GM13976 (cell line): ENCODE measurements at regions not wholly inside any gene's neighbourhood (a gene's known extent, or its start where the extent isn't known, plus 50 kb on each side); places are given as distances from the start of the nearest gene placed in this dataset.

Experiments used
- DNase-seq: peaks from one replicate; pipeline ENCODE4 v3.0.0; 2012; ENCODE audit warnings: low spot score
- in situ Hi-C: fragments of 300-500 bp; cut with MboI; formaldehyde crosslinking; loops from one replicate; pipeline ENCODE4 v1.12.0; 2022; ENCODE audit warnings: low sequenced_read_pairs, mixed read lengths, inconsistent platforms; ENCODE audit not compliant: unreplicated experiment
- TF ChIP-seq, protein P1 (sequence below): IDR thresholded peaks from 2 replicates; pipeline ENCODE4 v1.5.1; 2012; ENCODE audit warnings: borderline replicate concordance, mild to moderate bottlenecking; ENCODE audit not compliant: insufficient read depth; ENCODE audit errors: extremely low read depth, missing control alignments, control extremely low read depth

DNA sequence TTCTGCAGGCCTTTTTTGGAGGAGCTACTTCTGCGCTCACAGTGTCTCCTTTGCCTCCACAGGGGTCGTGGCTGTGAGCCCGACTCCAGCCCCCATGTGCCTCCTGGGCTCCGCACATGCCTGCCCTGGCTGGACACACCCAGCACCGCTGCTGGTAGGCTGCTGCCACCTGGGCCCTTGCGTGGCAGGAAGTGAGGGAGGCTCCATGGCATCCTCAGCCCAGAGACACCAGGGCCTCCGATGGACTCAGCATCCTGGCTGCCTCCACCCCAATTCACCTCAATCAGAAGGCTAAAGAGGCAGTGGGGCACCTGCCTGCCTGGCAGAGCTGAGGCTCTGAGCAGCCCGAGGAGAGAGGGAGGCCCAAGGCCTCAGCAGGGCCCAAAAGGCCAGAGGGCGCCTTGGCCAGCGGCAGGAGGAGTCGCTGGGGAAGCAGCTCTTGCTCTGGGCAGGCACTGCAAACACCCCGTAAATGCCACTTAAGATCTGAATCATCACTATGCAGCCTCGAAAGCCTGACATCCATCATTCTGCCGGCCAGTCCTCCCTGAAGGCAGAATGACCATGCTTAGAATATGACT is 68.3 kb upstream of the OTOS start:
- in situ Hi-C loops: no loop called here
- TF ChIP-seq, protein P1, sequence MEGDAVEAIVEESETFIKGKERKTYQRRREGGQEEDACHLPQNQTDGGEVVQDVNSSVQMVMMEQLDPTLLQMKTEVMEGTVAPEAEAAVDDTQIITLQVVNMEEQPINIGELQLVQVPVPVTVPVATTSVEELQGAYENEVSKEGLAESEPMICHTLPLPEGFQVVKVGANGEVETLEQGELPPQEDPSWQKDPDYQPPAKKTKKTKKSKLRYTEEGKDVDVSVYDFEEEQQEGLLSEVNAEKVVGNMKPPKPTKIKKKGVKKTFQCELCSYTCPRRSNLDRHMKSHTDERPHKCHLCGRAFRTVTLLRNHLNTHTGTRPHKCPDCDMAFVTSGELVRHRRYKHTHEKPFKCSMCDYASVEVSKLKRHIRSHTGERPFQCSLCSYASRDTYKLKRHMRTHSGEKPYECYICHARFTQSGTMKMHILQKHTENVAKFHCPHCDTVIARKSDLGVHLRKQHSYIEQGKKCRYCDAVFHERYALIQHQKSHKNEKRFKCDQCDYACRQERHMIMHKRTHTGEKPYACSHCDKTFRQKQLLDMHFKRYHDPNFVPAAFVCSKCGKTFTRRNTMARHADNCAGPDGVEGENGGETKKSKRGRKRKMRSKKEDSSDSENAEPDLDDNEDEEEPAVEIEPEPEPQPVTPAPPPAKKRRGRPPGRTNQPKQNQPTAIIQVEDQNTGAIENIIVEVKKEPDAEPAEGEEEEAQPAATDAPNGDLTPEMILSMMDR: no peak
- DNase-seq: no peak

DNA sequence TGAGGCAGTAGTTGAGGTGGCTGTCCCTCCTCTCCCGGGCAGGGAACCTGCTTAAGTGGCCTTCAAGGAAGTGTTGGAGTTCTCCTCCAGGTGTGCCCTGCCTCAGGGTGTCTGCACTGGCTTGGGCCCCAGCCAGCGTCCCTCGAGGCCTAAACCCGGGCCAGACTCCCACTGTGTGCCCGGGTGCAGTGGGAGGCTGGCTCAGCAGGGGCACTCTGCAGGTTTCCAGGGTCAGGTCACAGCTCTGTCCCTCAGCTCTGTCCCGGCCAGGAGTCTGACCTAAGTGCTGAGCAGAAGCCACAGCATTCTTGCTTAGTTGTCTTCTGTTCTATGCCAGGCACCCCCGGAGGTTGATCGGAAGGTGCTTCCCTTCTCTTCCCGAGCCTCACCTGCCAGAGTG is 69.0 kb upstream of the OTOS start:
- in situ Hi-C loops: no loop called here
- no peak for DNase-seq
- TF ChIP-seq, protein P1: no peak

DNA sequence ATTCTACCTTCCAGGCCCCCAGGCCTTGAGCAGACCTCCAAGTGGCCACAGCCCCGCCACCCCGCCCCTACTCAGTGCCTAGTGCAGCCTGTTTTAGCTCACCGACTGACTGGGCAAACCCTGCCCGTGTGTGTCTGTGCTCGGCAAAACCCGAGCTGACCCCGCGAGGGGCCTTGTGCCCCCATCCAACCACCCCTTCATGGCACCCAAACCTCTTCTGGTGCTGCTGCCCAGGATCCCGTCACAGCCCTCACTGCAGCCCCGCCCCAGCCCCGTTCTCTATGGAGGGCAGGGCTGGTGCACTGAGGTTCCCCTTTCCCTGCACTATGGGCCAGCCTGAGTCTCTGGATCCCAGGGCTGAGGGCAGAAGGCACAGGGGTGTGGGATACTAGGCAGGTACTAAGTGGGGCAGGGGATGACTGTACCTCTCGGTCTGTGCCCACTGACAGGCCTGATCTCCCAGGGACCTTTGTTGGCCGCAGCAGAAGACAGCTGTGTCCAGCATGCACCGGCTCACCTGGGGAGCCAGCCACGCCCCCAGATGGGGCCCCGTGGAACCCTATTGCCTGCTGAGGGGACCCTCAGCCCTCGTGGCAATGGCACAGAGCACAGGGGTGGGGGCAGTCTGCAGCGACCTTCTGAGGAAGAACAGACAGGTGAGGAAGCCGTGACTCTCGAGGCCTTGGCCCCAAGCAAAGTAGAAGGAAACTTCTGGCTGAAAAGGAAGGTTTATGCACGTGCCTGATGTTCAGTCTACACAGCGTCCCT is 69.9 kb upstream of the OTOS start:
- in situ Hi-C loops: no loop called here
- TF ChIP-seq, protein P1: no peak
- DNase-seq: peak; percentile 24

DNA sequence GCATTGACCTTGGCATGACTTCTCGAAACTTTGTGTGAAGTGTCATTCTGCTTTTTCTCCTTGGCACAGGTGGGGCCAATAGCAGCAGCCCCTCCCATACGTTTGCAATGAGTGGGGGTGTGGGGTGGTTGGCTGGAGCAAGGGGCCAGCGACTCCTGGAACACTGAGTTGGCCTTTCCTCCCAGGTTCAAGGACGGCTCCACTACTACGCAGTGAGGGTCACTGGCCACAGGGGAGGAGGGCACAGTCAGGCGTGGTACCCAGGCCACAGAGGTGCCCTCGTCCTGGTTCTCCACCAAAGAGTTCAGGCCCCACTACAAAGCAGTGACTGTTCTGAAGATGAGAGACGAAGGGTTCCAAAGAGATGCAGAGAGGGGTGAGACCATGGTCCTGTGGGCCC is 70.6 kb upstream of the OTOS start:
- DNase-seq: no peak
- TF ChIP-seq, protein P1: no peak
- in situ Hi-C loops: no loop called here

DNA sequence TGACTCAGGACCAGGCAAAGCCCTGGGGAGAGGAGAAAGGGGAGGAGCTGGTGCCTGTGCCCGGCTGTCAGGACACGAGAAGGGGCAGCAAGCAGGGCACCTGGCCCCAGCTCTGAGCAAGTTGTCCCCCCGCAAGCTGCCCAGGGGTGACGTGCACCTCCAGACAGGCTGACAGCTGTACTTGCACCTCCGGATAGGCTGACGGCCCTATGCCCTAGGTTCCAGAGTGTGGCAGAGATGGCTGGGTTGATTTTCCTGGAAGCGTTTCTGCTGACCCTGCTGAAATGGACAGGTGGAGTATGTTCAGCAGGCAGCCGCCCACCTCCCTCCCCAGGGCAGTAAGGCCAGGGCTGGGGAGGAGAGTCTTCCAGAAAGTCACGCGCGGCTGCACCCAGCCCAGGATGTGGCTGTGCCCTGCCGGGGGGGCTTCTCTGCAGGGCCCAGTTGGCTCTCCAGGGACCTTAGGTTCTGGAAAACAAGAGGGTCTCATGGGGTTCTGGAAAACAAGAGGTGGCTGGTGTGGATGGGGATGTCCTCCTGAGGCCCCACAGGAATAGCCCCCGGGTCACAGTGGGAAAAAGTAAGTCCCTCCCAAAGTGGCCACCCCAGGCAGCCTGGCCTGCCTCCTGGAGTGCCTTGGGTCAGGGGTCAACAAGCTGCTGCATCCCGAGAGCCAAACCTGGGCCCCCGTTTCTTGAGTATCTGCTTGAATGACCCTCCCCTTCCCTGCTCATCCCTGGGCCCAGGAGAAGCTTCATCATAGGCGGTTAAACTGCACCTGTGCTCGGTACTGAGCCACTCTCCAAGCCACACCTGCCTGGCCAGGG is 71.4 kb upstream of the OTOS start:
- in situ Hi-C loops: no loop called here

More for the DNA sequence above, 71.4 kb upstream of the OTOS start:
- peak; percentile 28 for DNase-seq
- TF ChIP-seq, protein P1: no peak
